Sigmoid colon (tissue), 6 donors: ENCODE measurements at regions not wholly inside any gene's neighbourhood (a gene's known extent, or its start where the extent isn't known, plus 50 kb on each side); places are given as distances from the start of the nearest gene placed in this dataset.

Experiments used
- DNase-seq: peaks from one replicate; pipeline ENCODE4 v3.0.0-alpha.2; 2019
- H3K27ac ChIP-seq, 4 donors: fragments of 200-600 bp; sonication (generic); one replicate each; pipeline ENCODE4 v1.5.1; 2016 to 2019; ENCODE audit warnings: mild to moderate bottlenecking in 1 of 4
- H3K27me3 ChIP-seq, 3 donors: fragments of 200-600 bp; sonication (generic); one replicate each; pipeline ENCODE4 v1.5.1; 2019; ENCODE audit warnings: mild to moderate bottlenecking in 1 of 3
- H3K36me3 ChIP-seq, 4 donors: fragments of 200-600 bp; sonication (generic); one replicate each; pipeline ENCODE4 v1.5.1; 2016 to 2019
- H3K4me1 ChIP-seq, 4 donors: fragments of 200-600 bp; sonication (generic); one replicate each; pipeline ENCODE4 v1.5.1; 2017 to 2019
- H3K4me3 ChIP-seq, 4 donors: fragments of 200-600 bp; sonication (generic); one replicate each; pipeline ENCODE4 v1.5.1; 2017 to 2019; ENCODE audit warnings: mild to moderate bottlenecking in 2 of 4, moderate library complexity in 1 of 4
- H3K9me3 ChIP-seq, 4 donors: fragments of 200-600 bp in 3 of 4; sonication (generic) in 3 of 4; one replicate each; pipeline versions ENCODE4 v1.5.1 to v1.6.1; 2013 to 2019
- EP300 ChIP-seq, 4 donors: sonication (generic); formaldehyde crosslinking; IDR thresholded peaks; one replicate each; pipeline ENCODE4 v1.6.1; 2017; ENCODE audit warnings: antibody characterized with exemption in 4 of 4
- POLR2A ChIP-seq, 2 donors: fragments of 450-650 bp; IDR thresholded peaks; one replicate each; pipeline ENCODE4 v1.6.1; 2016; ENCODE audit warnings: antibody characterized with exemption in 2 of 2, mild to moderate bottlenecking in 2 of 2, moderate library complexity in 2 of 2
- POLR2AphosphoS5 ChIP-seq, 4 donors: sonication (generic); formaldehyde crosslinking; IDR thresholded peaks; one replicate each; pipeline ENCODE4 v1.6.1; 2017; ENCODE audit warnings: antibody characterized with exemption in 4 of 4
- WGBS, 2 donors: extraction: QIAGEN DNeasy Blood & Tissue Kit; methylation state at CpG; one replicate each; pipeline ENCODE4 v1.1.7; 2013; 5-methylcytosine and 5-hydroxymethylcytosine counted together
- intact Hi-C: fragments of 100-400 bp; cut with DNase I; formaldehyde crosslinking; loops from one replicate; pipeline ENCODE4 v1.15.1; 2023
- TF ChIP-seq, protein P1 (sequence below), 4 experiments: fragments of 450-650 bp in 3 of 4; fragments of 200-600 bp in 1 of 4; IDR thresholded peaks; one replicate each; pipeline ENCODE4 v1.5.1; 2016 to 2019; ENCODE audit warnings: antibody characterized with exemption in 4 of 4, mild to moderate bottlenecking in 3 of 4, moderate library complexity in 2 of 4
- donor health status: healthy with polysubstance abuse.
- donor health status: healthy.

DNA sequence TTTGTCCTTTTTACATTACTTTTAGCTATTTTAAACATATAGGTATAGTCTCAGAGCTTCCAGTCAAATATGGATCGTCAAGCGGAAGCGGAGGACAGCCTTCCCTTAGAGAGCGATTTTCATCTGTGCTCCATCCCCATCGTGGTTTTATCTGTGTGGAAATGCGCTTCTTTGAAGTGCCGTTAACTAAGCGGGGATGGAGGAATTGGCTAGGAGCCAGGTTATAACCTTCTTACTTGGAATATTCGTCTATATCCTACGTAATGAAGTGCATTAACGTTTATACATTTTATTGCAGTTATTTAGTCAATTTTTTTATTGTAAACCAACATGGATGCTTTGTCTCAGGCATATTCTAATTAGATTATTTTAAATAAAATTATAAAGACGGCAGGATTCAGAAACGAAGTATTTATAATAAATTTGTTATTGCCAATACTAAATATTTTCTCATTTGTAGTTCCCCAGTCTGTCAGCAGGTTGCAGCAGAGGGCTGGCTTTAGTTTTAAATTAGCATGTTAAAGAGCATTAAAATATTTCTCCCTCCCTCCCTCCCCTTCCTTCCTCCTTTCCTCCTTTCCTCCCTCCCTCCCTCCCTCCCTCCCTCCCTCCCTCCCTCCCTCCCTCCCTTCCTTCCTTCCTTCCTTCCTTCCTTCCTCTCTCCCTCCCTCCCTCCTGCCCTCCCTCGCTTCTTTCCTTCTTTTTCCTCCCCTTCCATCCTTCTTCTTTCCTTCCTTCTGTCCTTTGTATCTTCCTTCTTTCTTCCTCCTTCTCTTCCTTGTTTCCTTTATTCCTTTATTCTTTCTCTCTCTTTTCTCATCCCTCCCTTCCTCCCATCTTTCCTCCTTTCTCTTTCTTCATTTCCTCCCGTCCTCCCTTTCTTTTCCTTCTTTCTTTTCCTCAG, 80.6 kb upstream of the DOCK10 start:
- intact Hi-C loops = loop anchor here (2.0 kb wide), 1 partner anchor 538 kb away; no protein-coding TSS in a partner anchor
- no peak for DNase-seq
- no peaks in the 10 kb centered on the region for H3K27me3 ChIP-seq
- WGBS, 2 donors = 46 to 69% methylated on average over 15 of the region's 15 CpGs
- H3K27ac ChIP-seq = no peak overlapping the region
- H3K4me3 ChIP-seq = no peak overlapping the region
- H3K4me1 ChIP-seq = no peaks in the 10 kb centered on the region
- no peaks in the 10 kb centered on the region for H3K9me3 ChIP-seq
- TF ChIP-seq, protein P1, sequence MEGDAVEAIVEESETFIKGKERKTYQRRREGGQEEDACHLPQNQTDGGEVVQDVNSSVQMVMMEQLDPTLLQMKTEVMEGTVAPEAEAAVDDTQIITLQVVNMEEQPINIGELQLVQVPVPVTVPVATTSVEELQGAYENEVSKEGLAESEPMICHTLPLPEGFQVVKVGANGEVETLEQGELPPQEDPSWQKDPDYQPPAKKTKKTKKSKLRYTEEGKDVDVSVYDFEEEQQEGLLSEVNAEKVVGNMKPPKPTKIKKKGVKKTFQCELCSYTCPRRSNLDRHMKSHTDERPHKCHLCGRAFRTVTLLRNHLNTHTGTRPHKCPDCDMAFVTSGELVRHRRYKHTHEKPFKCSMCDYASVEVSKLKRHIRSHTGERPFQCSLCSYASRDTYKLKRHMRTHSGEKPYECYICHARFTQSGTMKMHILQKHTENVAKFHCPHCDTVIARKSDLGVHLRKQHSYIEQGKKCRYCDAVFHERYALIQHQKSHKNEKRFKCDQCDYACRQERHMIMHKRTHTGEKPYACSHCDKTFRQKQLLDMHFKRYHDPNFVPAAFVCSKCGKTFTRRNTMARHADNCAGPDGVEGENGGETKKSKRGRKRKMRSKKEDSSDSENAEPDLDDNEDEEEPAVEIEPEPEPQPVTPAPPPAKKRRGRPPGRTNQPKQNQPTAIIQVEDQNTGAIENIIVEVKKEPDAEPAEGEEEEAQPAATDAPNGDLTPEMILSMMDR (IDR thresholded peaks at IDR 0.05) = peak in 1 of 4 experiments; percentile 46
- TF ChIP-seq POLR2A (IDR thresholded peaks at IDR 0.05) (no peak), EP300 (IDR thresholded peaks at IDR 0.05) (no peak), POLR2AphosphoS5 (IDR thresholded peaks at IDR 0.05) (no peak)
- H3K36me3 ChIP-seq = no peaks in the 10 kb centered on the region

DNA sequence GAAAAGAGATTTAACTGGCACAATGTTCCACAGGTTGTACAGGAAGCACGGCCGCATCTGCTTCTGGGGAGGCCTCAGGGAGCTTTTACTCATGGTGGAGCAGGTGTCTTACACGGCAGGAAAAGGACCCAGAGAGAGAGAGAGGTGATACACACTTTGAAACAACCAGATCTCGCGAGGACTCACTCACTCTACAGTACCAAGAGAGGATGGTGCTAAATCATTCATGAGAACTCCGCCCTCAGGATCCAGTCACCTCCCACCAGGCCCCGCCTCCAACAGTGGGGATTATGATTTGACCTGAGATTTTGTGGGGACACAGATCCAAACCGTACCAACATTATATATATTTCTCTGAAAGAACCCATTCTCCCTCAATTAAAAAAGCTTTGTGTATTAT, 79.7 kb upstream of the DOCK10 start:
- no peaks in the 10 kb centered on the region for H3K27me3 ChIP-seq
- intact Hi-C loops = loop anchor here (2.0 kb wide), 1 partner anchor 539 kb away; no protein-coding TSS in a partner anchor
- H3K4me3 ChIP-seq = no peak overlapping the region
- H3K36me3 ChIP-seq = no peaks in the 10 kb centered on the region
- WGBS, 2 donors = 79 to 93% methylated on average over 8 of the region's 8 CpGs
- no peaks in the 10 kb centered on the region for H3K4me1 ChIP-seq
- H3K27ac ChIP-seq = no peak overlapping the region
- no peaks in the 10 kb centered on the region for H3K9me3 ChIP-seq
- no peak for DNase-seq
- TF ChIP-seq EP300 (IDR thresholded peaks at IDR 0.05) (no peak), POLR2A (IDR thresholded peaks at IDR 0.05) (no peak)
- TF ChIP-seq, protein P1 (IDR thresholded peaks at IDR 0.05) = no peak

DNA sequence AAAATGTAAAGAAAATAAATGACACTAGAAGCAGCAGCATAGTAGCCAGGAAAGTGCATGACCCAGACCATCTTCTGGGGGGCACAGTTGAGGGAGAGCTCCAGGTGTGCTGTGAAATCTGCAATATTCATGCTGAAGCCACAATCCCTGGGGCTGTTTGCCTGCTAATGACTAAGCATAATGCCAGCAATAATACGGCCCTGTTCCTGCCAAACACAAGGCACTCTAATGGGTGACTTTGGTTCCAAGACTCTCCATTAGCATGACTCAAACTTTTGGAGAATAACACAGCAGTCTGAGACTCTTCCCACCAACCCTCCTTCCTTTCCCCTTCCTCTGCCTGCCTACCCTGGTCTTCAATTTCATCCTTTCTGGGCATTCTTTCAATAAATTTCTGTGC, 77.9 kb upstream of the DOCK10 start:
- WGBS, 2 donors = 60 to 80% methylated on average over 1 of the region's 1 CpG
- no peaks in the 10 kb centered on the region for H3K27me3 ChIP-seq
- no peak overlapping the region for H3K4me3 ChIP-seq
- no peaks in the 10 kb centered on the region for H3K4me1 ChIP-seq
- no peak overlapping the region for H3K27ac ChIP-seq
- no peak for DNase-seq
- intact Hi-C loops = no loop called here
- no peaks in the 10 kb centered on the region for H3K9me3 ChIP-seq
- no peak for TF ChIP-seq POLR2A (IDR thresholded peaks at IDR 0.05)
- TF ChIP-seq POLR2AphosphoS5 (IDR thresholded peaks at IDR 0.05) = no peak
- TF ChIP-seq, protein P1 (IDR thresholded peaks at IDR 0.05) = no peak
- TF ChIP-seq EP300 (IDR thresholded peaks at IDR 0.05) = no peak
- no peaks in the 10 kb centered on the region for H3K36me3 ChIP-seq

DNA sequence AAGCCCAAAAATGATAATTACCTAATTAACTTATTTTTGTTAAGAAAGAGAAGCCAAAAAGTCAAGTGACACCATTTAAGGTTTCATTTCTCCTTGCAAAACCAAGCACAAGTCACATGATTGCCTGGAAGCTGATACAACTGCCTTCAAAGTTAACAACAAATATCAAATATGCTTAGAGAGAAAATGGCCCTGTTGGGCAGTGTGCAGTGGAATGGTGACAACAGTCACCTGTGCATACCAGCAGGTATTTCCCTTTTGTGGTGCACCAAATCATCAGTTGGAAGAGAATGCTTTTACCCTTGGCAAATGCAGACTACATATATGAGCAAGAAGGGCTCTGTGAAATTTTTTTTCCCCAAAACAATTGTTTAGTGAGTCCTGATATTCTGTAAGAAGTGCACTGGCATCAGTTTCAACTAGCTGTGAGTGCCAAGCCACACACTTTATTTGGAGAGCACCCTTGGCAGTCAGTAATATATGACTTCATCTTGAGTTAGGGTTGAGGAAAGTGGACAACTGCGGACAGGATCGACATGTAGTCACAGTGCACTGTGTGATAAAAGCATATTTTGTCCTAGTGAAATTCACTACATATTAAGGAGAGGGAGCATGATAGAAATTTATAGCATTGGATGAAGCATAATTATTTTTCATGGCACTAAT, 74.9 kb upstream of the DOCK10 start:
- DNase-seq = no peak
- H3K36me3 ChIP-seq = no peaks in the 10 kb centered on the region
- H3K4me1 ChIP-seq = no peaks in the 10 kb centered on the region
- 79 to 81% methylated on average over 2 of the region's 2 CpGs for WGBS, 2 donors
- TF ChIP-seq POLR2A (IDR thresholded peaks at IDR 0.05) = no peak
- TF ChIP-seq, protein P1 (IDR thresholded peaks at IDR 0.05) = no peak
- no peak for TF ChIP-seq EP300 (IDR thresholded peaks at IDR 0.05)
- no peak for TF ChIP-seq POLR2AphosphoS5 (IDR thresholded peaks at IDR 0.05)
- no peak overlapping the region for H3K27ac ChIP-seq
- H3K9me3 ChIP-seq = no peaks in the 10 kb centered on the region
- H3K27me3 ChIP-seq = no peaks in the 10 kb centered on the region
- intact Hi-C loops = no loop called here
- H3K4me3 ChIP-seq = no peak overlapping the region
